ENCODE measurements at regions not wholly inside any gene's neighbourhood (a gene's known extent, or its start where the extent isn't known, plus 50 kb on each side); places are given as distances from the start of the nearest gene placed in this dataset.
"Not testable (repeated sequence)": the region's sequence is repeated elsewhere in the genome, so short reads cannot be mapped to it uniquely, and the experiment has no call there.

GRCh38 chr21:23644768-23645167 lies 1962.5 kb downstream of the MRPL39 start:
- DNase-seq: no peak

GRCh38 chr21:23639721-23640120 lies 1967.6 kb downstream of the MRPL39 start:
- DNase-seq: no peak

- DNase-seq: no peak
Observed at GRCh38 chr21:23638131-23638695, 1969.1 kb downstream of the MRPL39 start.

- no peak for DNase-seq
Observed at GRCh38 chr21:23633447-23633940, 1973.8 kb downstream of the MRPL39 start.

DNA sequence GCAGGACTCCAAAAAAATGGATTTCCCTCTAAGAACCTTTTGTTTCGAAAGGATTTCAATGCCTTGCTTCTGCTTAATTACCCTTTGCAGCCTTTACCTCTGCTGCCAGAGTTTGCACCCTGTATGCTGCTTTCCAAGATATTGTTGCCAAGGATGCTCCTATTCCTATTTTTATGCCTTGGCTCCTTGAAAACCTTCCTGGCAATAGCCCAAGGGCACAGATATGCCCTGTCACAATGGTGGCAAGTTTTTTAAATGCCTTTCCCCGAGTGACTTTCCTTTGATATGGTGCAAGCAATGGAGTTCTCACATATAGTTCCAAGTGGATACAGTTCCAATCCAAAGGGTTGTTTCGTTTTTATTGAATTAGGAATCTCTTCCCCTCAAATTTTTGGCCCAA lies 1983.0 kb downstream of the MRPL39 start:
- no peak for DNase-seq

DNA sequence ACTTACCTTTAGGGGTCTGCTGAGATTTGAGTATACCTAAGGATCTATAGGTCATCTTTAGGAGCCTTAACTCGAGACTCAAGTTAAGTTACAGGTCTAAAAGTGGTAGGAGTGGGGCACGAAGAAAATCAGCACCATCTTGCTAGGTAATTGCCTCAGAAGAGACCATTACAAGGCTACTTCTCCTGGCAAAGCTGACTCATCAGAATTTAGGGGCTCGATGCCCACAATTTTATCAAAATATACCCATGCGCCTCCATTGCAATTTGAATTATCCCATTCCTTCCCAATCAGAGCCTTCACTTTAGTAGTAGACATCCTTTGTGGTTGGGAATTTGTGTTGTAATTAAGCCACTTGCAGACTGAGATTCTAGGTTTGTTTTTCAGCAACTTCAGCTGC lies 1994.3 kb downstream of the MRPL39 start:
- DNase-seq: no peak

DNA sequence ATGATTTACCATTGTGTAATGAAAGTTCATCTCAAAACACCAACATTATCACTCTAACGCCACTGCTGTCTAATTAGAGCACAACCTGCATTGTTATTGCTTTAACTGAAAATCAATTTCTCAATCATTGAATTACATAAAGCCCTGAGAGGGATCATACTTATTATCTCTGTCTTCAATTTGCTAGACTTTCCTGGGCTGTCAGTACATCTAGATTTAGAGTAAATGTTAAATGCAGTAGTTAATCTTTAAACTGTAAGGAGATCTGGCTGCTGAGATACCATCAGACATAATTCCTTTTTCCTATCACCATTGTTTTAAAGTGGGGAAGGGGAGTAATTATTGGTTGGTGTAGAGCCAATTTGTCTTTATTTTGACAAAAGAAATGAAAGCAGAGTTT lies 1995.1 kb downstream of the MRPL39 start:
- no peak for DNase-seq

- no peak for DNase-seq
Observed at GRCh38 chr21:23607782-23608431, 1999.4 kb downstream of the MRPL39 start.

DNA sequence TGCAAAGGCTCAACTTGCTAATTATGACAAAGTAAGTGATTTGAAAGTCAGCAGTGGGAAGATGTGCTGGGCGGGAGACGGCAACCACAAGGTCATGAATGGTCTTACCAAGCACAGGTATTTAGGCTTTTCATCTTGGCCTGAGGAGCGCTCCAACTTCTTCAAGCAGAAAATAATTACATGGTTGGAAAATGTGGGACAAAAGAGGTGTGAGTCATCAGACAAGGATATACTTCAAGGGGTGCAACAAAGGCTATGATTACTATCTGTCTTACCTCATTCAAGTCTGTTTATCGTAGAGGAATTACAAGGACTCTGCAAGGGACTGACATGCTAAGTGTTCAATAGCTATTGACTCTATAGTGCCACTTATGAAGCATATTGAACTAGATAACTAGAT lies 2005.7 kb downstream of the MRPL39 start:
- DNase-seq: no peak

DNA sequence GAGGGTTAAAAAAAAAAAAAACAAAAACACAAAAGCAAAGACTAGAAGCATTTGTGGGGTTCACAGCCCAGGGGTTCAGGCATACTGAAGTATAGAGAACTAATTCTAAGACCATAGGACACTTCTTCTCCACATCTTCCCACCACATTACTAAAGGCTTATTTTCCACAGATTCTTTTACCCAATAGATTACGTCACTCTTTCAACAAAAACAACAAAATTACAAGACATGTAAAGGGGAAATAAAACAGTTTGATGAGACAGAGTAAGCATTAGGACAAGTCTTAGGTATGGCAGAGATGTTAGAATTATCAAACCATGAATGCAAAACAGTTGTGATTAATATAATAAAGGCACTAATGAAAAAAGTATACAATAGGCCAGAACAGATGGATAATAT lies 2013.7 kb downstream of the MRPL39 start:
- no peak for DNase-seq

DNA sequence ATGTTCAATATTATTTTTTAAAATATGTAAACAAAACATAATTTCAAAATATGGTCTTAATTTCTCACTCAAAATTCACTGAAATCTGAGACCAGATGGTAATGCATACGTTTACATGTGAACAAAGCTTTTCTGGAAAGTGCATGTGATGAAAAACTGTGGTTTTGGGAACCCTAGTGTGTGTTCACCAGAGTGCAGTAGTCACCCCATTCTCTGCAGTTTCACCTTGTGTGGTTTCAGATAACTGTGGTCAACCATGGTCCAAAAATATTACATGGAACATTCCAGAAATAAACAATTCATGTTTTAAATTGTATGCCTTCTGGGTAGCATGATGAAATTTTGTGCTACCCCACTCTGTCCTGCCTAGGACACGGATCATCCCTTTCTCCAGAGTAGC lies 2021.9 kb downstream of the MRPL39 start:
- DNase-seq: no peak

GRCh38 chr21:23579573-23579972 lies 2027.7 kb downstream of the MRPL39 start:
- no peak for DNase-seq

DNA sequence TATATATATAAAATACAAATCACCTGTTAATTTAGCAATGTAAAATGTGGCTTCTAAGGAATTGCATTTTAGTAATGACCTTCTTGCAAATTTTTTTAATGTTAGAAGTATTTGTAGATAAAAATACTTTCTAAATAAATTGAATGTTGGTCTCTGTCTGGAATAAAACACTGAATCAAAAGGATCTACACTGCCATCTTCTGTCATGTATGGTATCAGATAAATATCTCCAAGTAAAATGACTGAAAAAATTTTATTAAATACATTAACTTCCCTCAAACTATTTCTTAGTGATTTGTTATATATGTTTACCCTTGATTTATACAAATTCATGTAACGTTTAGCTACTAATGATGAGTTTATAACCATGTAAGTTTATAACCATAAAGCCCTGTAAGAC lies 2029.3 kb downstream of the MRPL39 start:
- DNase-seq: no peak

DNA sequence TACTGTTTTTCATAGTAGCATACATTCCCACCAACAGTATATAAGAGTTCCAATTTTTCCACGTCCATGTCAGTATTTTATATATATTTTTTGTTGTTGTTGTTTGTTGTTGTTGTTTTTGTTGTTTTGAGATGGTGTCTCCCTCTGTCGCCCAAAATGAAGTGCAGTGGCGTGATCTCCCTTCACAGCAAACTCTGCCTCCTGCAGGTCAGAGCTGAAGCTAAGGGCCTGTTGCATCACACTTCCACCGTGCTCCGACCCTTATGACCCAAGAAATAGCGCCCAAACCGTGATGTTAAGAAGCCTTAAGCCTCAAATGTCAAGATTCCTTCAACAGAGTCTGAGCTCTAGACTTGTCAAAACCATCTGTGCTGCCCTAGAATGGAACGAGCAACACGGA lies 2032.3 kb downstream of the MRPL39 start:
- DNase-seq: no peak

GRCh38 chr21:23548924-23549323 lies 2058.4 kb downstream of the MRPL39 start:
- DNase-seq: not testable (repeated sequence)

DNA sequence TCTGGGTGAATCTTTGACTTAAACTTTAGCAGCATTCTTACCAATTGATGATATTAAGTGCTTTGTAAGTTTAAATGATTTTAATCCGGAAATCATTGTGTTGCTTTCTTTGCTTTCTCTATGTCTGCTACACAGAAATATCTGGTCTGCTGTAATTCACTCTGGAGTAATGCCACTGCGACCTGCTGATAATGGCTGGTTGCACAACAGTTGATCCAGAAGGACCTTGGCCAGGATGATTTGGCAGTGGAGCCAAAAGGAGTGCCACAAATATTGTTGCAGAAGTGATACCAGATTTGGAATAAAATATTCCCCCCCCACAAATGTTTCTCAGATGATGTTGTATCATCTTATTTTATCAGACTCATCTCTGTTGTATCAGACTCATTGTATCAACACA lies 2063.9 kb downstream of the MRPL39 start:
- DNase-seq: no peak

- DNase-seq: no peak
Observed at GRCh38 chr21:23542097-23542496, 2065.2 kb downstream of the MRPL39 start.

GRCh38 chr21:23541571-23541970 lies 2065.7 kb downstream of the MRPL39 start:
- no peak for DNase-seq

- no peak for DNase-seq
Observed at GRCh38 chr21:23534850-23535249, 2072.4 kb downstream of the MRPL39 start.

DNA sequence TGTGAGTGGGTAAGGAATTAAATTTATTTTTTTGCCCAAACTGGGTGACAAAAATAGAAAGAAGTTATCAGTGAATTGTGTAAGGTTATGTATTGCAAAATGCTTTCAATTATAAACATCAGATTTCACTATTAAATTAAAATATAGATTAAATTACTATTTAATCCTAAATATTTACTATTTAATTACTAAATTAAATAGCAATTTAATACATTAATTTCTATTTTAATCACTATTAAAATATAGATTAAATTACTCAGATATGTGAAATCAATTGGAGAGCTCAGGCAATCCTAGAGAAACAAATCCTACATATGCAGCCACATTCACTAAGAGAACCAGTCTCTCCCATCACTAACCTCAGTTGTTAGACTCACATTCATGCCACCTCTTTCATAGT lies 2075.8 kb downstream of the MRPL39 start:
- no peak for DNase-seq

DNA sequence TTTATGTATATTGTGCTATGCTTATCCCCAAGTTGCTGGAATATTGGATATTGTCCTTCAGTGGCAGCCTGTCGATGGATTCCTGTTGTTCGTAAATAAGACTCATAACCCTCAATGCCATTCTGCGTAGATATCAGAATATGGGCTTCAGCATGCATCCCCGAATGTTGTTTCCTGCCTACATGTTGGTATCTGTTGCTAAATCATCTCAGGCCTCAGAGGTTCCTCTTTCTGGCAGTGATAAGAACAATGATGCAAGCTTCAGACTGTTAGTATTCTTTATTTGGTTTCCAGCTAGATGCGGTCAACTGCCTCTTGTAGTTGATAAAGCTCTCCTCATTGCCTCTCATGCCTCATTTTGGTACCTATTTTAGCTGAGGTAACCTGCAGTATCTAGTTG lies 2082.6 kb downstream of the MRPL39 start:
- no peak for DNase-seq

DNA sequence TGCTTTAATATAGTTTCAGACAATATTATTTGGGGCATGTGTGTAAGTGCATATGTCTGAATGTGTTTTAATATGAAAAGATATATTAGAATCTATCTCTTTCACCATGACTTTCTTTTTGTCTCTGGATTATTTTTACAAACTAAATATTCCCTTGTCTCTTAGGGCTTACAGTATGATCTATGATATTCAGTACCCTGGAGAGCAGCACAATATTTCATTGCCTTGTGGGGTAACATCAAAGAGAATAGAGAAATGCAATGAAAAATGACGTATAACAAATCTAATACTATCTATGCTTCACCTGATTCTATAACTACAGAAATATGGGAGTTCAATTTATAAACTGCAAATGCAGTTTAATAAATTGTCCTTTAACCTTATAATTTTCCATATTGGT lies 2084.5 kb downstream of the MRPL39 start:
- no peak for DNase-seq

- no peak for DNase-seq
Observed at GRCh38 chr21:23507501-23507900, 2099.8 kb downstream of the MRPL39 start.

DNA sequence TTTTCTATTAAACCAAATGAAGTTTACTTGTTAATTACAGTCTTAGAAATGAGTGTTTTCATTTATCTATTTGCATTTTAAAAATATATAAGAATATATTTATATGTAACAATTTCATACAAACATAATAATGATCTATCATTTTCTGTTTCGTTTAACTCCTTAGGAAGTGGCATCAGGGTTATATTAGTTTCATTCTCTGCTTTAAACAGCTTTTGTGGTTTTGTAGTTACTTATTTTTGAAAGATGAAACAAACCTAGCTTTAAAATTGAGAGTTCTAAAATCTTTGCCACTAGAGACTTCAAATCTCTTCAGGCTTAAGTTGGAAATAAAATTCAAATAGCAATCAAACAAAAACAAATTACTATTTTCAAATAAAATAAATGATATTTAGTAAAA lies 2110.6 kb downstream of the MRPL39 start:
- DNase-seq: no peak

GRCh38 chr21:23488245-23488644 lies 2119.0 kb downstream of the MRPL39 start:
- DNase-seq: no peak
